NCI-H2081 treated with DMSO at 0.1 percent for 48 hours (cell line): ENCODE measurements at regions not wholly inside any gene's neighbourhood (a gene's known extent, or its start where the extent isn't known, plus 50 kb on each side); places are given as distances from the start of the nearest gene placed in this dataset.
"Not testable (repeated sequence)": the region's sequence is repeated elsewhere in the genome, so short reads cannot be mapped to it uniquely, and the experiment has no call there.

ENCODE experiments used
- DNase-seq: peaks from one replicate; lab custom pipeline; 2025; lab: John Stamatoyannopoulos, UW

GRCh38 chr17:64772845-64773299 lies 110.8 kb upstream of the SMURF2 start:
- DNase-seq = no peak

GRCh38 chr17:64771980-64772844 lies 110.1 kb upstream of the SMURF2 start:
- no peak for DNase-seq

GRCh38 chr17:64769712-64770111 lies 107.6 kb upstream of the SMURF2 start:
- no peak for DNase-seq

GRCh38 chr17:64767269-64767997 lies 105.3 kb upstream of the SMURF2 start:
- no peak for DNase-seq

- DNase-seq = no peak
These were observed 103.2 kb upstream of the SMURF2 start for GRCh38 chr17:64765191-64765889.

- no peak for DNase-seq
These were observed 89.0 kb upstream of the SMURF2 start for GRCh38 chr17:64750891-64751677.

- DNase-seq = no peak
These were observed 88.4 kb upstream of the SMURF2 start for GRCh38 chr17:64750478-64750877.

- DNase-seq = no peak
These were observed 87.2 kb upstream of the SMURF2 start for GRCh38 chr17:64749306-64749705.

- DNase-seq = no peak
These were observed 85.9 kb upstream of the SMURF2 start for GRCh38 chr17:64747938-64748540.

GRCh38 chr17:64742326-64742725 lies 80.2 kb upstream of the SMURF2 start:
- DNase-seq = no peak

GRCh38 chr17:64741916-64742315 lies 79.8 kb upstream of the SMURF2 start:
- DNase-seq = not testable (repeated sequence)

- no peak for DNase-seq
These were observed 79.0 kb upstream of the SMURF2 start for GRCh38 chr17:64741038-64741641.

GRCh38 chr17:64739316-64740058 lies 77.4 kb upstream of the SMURF2 start:
- no peak for DNase-seq

GRCh38 chr17:64736804-64737492 lies 74.8 kb upstream of the SMURF2 start:
- DNase-seq = no peak

- DNase-seq = no peak
These were observed 70.4 kb upstream of the SMURF2 start for GRCh38 chr17:64732336-64733006.

- DNase-seq = not testable (repeated sequence)
These were observed 67.9 kb upstream of the SMURF2 start for GRCh38 chr17:64730023-64730422.

- DNase-seq = no peak
These were observed 67.1 kb upstream of the SMURF2 start for GRCh38 chr17:64729201-64729600.

GRCh38 chr17:64728041-64728695 lies 66.1 kb upstream of the SMURF2 start:
- no peak for DNase-seq
